CD14-positive monocyte (primary cell): ENCODE measurements at regions not wholly inside any gene's neighbourhood (a gene's known extent, or its start where the extent isn't known, plus 50 kb on each side); places are given as distances from the start of the nearest gene placed in this dataset.

ENCODE experiments used
- DNase-seq, 3 donors: peaks; one replicate each; pipeline ENCODE4 v3.0.0-alpha.2; 2011 to 2022
- H2AFZ ChIP-seq: 2 replicates; pipeline ENCODE4 v1.6.0; 2012; ENCODE audit warnings: mild to moderate bottlenecking, low read depth, low read length, inconsistent platforms; ENCODE audit not compliant: insufficient read depth, poor library complexity, severe bottlenecking
- H3K27ac ChIP-seq, 2 donors: 1 replicate in 1 of 2; 2 replicates in 1 of 2; pipeline ENCODE4 v1.5.1; 2012 to 2013; ENCODE audit warnings: low read length in 2 of 2, control low read depth in 1 of 2, inconsistent platforms in 1 of 2, low read depth in 1 of 2, mild to moderate bottlenecking in 1 of 2
- H3K27me3 ChIP-seq, 2 donors: one replicate each; pipeline versions ENCODE4 v1.6.0 to v1.6.1; 2011 to 2013; ENCODE audit warnings: low read length in 2 of 2; ENCODE audit not compliant: control insufficient read depth in 2 of 2, insufficient read depth in 2 of 2
- H3K36me3 ChIP-seq, 2 donors: replicated peaks in 1 of 2; 1 replicate in 1 of 2; 2 replicates in 1 of 2; pipeline versions ENCODE4 v1.5.1 to v1.6.1; 2012 to 2013; ENCODE audit warnings: low read length in 2 of 2, control low read depth in 1 of 2, inconsistent platforms in 1 of 2, mild to moderate bottlenecking in 1 of 2; ENCODE audit not compliant: insufficient read depth in 2 of 2, control insufficient read depth in 1 of 2
- H3K4me1 ChIP-seq, 2 donors: 1 replicate in 1 of 2; 2 replicates in 1 of 2; pipeline versions ENCODE4 v1.5.1 to v1.6.1; 2012 to 2013; ENCODE audit warnings: low read length in 2 of 2, control low read depth in 1 of 2, inconsistent platforms in 1 of 2, mild to moderate bottlenecking in 1 of 2, moderate library complexity in 1 of 2; ENCODE audit not compliant: insufficient read depth in 2 of 2, control insufficient read depth in 1 of 2
- H3K4me2 ChIP-seq: replicated peaks from 2 replicates; pipeline ENCODE3; 2012; ENCODE audit warnings: low read length, moderate library complexity, mild to moderate bottlenecking; ENCODE audit not compliant: poor library complexity, severe bottlenecking; ENCODE audit errors: extremely low read depth
- H3K4me3 ChIP-seq, 3 experiments: fragments of 200-600 bp in 1 of 3; sonication (generic) in 1 of 3; replicated peaks in 1 of 3; 1 replicate in 2 of 3; 2 replicates in 1 of 3; pipeline ENCODE4 v1.5.1; 2011 to 2013; ENCODE audit warnings: low read length in 3 of 3, mild to moderate bottlenecking in 3 of 3, control low read depth in 2 of 3, low read depth in 2 of 3, inconsistent platforms in 1 of 3, moderate library complexity in 1 of 3
- H3K79me2 ChIP-seq: 2 replicates; pipeline ENCODE4 v1.6.0; 2012; ENCODE audit warnings: mild to moderate bottlenecking, control low read depth, inconsistent platforms, low read length, moderate library complexity; ENCODE audit not compliant: insufficient read depth
- H3K9ac ChIP-seq: 2 replicates; pipeline ENCODE4 v1.6.0; 2017; ENCODE audit warnings: low read length, mild to moderate bottlenecking; ENCODE audit not compliant: insufficient read depth, poor library complexity, severe bottlenecking
- H3K9me3 ChIP-seq, 2 donors: replicated peaks in 1 of 2; 1 replicate in 1 of 2; 2 replicates in 1 of 2; pipeline versions ENCODE4 v1.5.1 to v1.6.1; 2012 to 2013; ENCODE audit warnings: low read length in 2 of 2, control low read depth in 1 of 2; ENCODE audit not compliant: control insufficient read depth in 1 of 2, insufficient read depth in 1 of 2
- H4K20me1 ChIP-seq: 2 replicates; pipeline ENCODE4 v1.6.0; 2012; ENCODE audit warnings: mild to moderate bottlenecking, low read length, control low read depth, moderate library complexity; ENCODE audit not compliant: insufficient read depth
- H3K27ac Mint-ChIP-seq, 7 donors: one replicate each; pipeline ENCODE4 v1.8.0; 2020; ENCODE audit warnings: mild to moderate bottlenecking in 7 of 7, mixed read lengths in 7 of 7, moderate library complexity in 6 of 7, inconsistent platforms in 2 of 7
- H3K27me3 Mint-ChIP-seq, 3 donors: one replicate each; pipeline ENCODE4 v1.8.0; 2021 to 2022; ENCODE audit warnings: low read depth in 3 of 3, mild to moderate bottlenecking in 3 of 3, mixed read lengths in 3 of 3, moderate library complexity in 3 of 3, inconsistent platforms in 1 of 3
- H3K36me3 Mint-ChIP-seq, 2 donors: one replicate each; pipeline ENCODE4 v1.8.0; 2020; ENCODE audit warnings: mixed read lengths in 2 of 2, inconsistent platforms in 1 of 2, mild to moderate bottlenecking in 1 of 2
- H3K4me1 Mint-ChIP-seq: one replicate; pipeline ENCODE4 v1.8.0; 2020; ENCODE audit warnings: mild to moderate bottlenecking, mixed read lengths
- H3K4me3 Mint-ChIP-seq, 2 donors: one replicate each; pipeline ENCODE4 v1.8.0; 2020; ENCODE audit warnings: mild to moderate bottlenecking in 2 of 2, mixed read lengths in 2 of 2, moderate library complexity in 1 of 2
- H3K9me3 Mint-ChIP-seq, 7 donors: one replicate each; pipeline ENCODE4 v1.8.0; 2020 to 2022; ENCODE audit warnings: mixed read lengths in 7 of 7, mild to moderate bottlenecking in 6 of 7, moderate library complexity in 6 of 7, inconsistent platforms in 2 of 7
- WGBS: methylation state at CpG from one replicate; pipeline ENCODE4 v1.1.5; 2013; ENCODE audit warnings: missing lambda C conversion rate; ENCODE audit not compliant: insufficient coverage; 5-methylcytosine and 5-hydroxymethylcytosine counted together
- intact Hi-C, 2 donors: fragments of 100-400 bp; cut with micrococcal nuclease; formaldehyde crosslinking; loops; one replicate each; pipeline versions ENCODE4 v1.15.0 to v1.15.1; 2023
- TF ChIP-seq, protein P1 (sequence below): fragments of 200-600 bp; IDR thresholded peaks from one replicate; pipeline ENCODE4 v1.8.0; 2022; ENCODE audit warnings: antibody characterized with exemption, mild to moderate bottlenecking

DNA sequence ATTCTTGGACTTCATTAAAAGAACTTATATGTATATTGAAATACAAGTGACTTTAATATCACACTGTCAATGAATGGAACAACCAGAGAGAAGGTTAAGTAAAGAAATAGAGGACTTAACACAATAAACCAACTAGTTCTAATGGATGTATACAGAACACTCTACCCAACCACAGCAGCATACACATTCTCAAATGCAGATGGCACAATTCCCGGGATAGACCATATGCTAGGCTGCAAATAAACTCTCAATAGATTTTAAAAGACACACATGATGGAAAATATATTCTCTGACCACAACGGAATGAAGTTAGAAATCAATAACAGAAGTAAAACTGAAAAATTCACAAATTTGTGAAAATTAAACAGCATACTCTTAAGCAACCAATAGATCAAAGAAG, 214.3 kb upstream of the LINGO1 start:
- Histone ChIP-seq H3K27ac (no peak overlapping the region), H3K4me3 (no peak overlapping the region), H3K27me3 (peaks cover 0 to 4% of the 10 kb centered on the region in 2 donors), H3K79me2 (no peaks in the 10 kb centered on the region), H3K9me3 (peaks cover 19 to 25% of the 10 kb centered on the region in 2 donors), H3K4me1 (no peaks in the 10 kb centered on the region), H3K9ac (no peak overlapping the region), H4K20me1 (no peaks in the 10 kb centered on the region), H3K4me2 (no peak overlapping the region), H2AFZ (no peak overlapping the region), H3K36me3 (no peaks in the 10 kb centered on the region)
- Mint-ChIP-seq H3K4me1 (no peaks in the 10 kb centered on the region), H3K4me3 (no peak overlapping the region), H3K9me3 (peaks cover 28 to 61% (median 34%) of the 10 kb centered on the region in 7 donors), H3K27ac (no peak overlapping the region), H3K27me3 (peaks cover 6 to 29% (median 13%) of the 10 kb centered on the region in 3 donors), H3K36me3 (no peaks in the 10 kb centered on the region)
- no peak for DNase-seq
- intact Hi-C loops: no loop called here
- no CpG with 5 or more reads among the region's 2 CpGs for WGBS
- TF ChIP-seq, protein P1, sequence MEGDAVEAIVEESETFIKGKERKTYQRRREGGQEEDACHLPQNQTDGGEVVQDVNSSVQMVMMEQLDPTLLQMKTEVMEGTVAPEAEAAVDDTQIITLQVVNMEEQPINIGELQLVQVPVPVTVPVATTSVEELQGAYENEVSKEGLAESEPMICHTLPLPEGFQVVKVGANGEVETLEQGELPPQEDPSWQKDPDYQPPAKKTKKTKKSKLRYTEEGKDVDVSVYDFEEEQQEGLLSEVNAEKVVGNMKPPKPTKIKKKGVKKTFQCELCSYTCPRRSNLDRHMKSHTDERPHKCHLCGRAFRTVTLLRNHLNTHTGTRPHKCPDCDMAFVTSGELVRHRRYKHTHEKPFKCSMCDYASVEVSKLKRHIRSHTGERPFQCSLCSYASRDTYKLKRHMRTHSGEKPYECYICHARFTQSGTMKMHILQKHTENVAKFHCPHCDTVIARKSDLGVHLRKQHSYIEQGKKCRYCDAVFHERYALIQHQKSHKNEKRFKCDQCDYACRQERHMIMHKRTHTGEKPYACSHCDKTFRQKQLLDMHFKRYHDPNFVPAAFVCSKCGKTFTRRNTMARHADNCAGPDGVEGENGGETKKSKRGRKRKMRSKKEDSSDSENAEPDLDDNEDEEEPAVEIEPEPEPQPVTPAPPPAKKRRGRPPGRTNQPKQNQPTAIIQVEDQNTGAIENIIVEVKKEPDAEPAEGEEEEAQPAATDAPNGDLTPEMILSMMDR: no peak

DNA sequence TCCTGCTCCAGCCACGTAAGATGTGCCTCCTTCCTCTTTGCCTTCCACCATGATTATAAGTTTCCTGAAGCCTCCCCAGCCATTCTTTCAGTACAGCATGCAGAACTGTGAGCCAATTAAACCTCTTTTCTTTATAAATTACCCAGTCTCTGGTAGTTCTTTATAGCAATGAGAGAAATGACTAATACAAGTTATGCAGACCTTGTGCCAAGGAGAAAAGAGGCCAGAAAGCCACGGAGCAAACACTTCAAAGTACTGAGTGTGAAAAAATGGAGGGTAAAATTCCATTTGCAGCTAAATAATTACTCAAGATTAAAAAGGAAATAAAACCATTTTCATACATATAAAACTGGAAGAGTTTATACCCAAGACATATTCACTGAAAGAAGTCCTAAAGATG, 213.6 kb upstream of the LINGO1 start:
- no peaks in the 10 kb centered on the region for H4K20me1 ChIP-seq
- H3K4me1 Mint-ChIP-seq: no peaks in the 10 kb centered on the region
- no peaks in the 10 kb centered on the region for H3K36me3 Mint-ChIP-seq
- no peak overlapping the region for H3K27ac ChIP-seq
- H3K9ac ChIP-seq: no peak overlapping the region
- no peak overlapping the region for H3K4me3 Mint-ChIP-seq
- H2AFZ ChIP-seq: no peak overlapping the region
- H3K9me3 Mint-ChIP-seq: peaks cover 28 to 59% (median 34%) of the 10 kb centered on the region in 7 donors
- 14% methylated on average over 1 of the region's 2 CpGs for WGBS
- TF ChIP-seq, protein P1: no peak
- H3K9me3 ChIP-seq: peaks cover 19 to 25% of the 10 kb centered on the region in 2 donors
- no peak overlapping the region for H3K4me3 ChIP-seq
- intact Hi-C loops: no loop called here
- H3K4me1 ChIP-seq: no peaks in the 10 kb centered on the region
- no peaks in the 10 kb centered on the region for H3K36me3 ChIP-seq
- H3K4me2 ChIP-seq: no peak overlapping the region
- no peak for DNase-seq
- no peaks in the 10 kb centered on the region for H3K79me2 ChIP-seq
- H3K27ac Mint-ChIP-seq: no peak overlapping the region
- peaks cover 0 to under 1% of the 10 kb centered on the region in 2 donors for H3K27me3 ChIP-seq
- peaks cover 6 to 26% (median 11%) of the 10 kb centered on the region in 3 donors for H3K27me3 Mint-ChIP-seq
